Thyroid gland (tissue), 4 donors: ENCODE measurements at regions not wholly inside any gene's neighbourhood (a gene's known extent, or its start where the extent isn't known, plus 50 kb on each side); places are given as distances from the start of the nearest gene placed in this dataset.

Experiments
- DNase-seq, 2 donors: peaks; one replicate each; pipeline ENCODE4 v3.0.0-alpha.2; 2019
- H3K27ac ChIP-seq, 3 donors: fragments of 200-600 bp; sonication (generic); 1 replicate in 2 of 3; 2 replicates in 1 of 3; pipeline ENCODE4 v1.5.1; 2016 to 2019; ENCODE audit warnings: mild to moderate bottlenecking in 1 of 3, moderate library complexity in 1 of 3
- H3K27me3 ChIP-seq: fragments of 200-600 bp; sonication (generic); one replicate; pipeline ENCODE4 v1.5.1; 2019
- H3K36me3 ChIP-seq, 2 donors: fragments of 200-600 bp; sonication (generic); one replicate each; pipeline ENCODE4 v1.5.1; 2016 to 2019
- H3K4me1 ChIP-seq, 2 donors: fragments of 200-600 bp; sonication (generic); one replicate each; pipeline ENCODE4 v1.5.1; 2017 to 2019
- H3K4me3 ChIP-seq, 3 donors: fragments of 200-600 bp; sonication (generic); replicated peaks in 1 of 3; 1 replicate in 2 of 3; 2 replicates in 1 of 3; pipeline ENCODE4 v1.5.1; 2016; ENCODE audit warnings: mild to moderate bottlenecking in 1 of 3
- H3K9me3 ChIP-seq: fragments of 200-600 bp; sonication (generic); one replicate; pipeline ENCODE4 v1.5.1; 2017
- POLR2A ChIP-seq, 2 donors: fragments of 450-650 bp; IDR thresholded peaks; one replicate each; pipeline ENCODE4 v1.6.1; 2017; ENCODE audit warnings: antibody characterized with exemption in 2 of 2, mild to moderate bottlenecking in 2 of 2, moderate library complexity in 1 of 2
- WGBS, 2 donors: methylation state at CpG; one replicate each; pipeline ENCODE4 v1.1.5; 2017; 5-methylcytosine and 5-hydroxymethylcytosine counted together
- intact Hi-C: fragments of 100-400 bp; cut with DNase I; formaldehyde crosslinking; loops from one replicate; pipeline ENCODE4 v1.15.1; 2023
- TF ChIP-seq, protein P1 (sequence below), 6 experiments: fragments of 200-600 bp in 3 of 6; fragments of 450-650 bp in 3 of 6; sonication (generic) in 3 of 6; IDR thresholded peaks; one replicate each; pipeline ENCODE4 v1.5.1; 2016 to 2019; ENCODE audit warnings: antibody characterized with exemption in 6 of 6, mild to moderate bottlenecking in 2 of 6, inconsistent platforms in 1 of 6, moderate library complexity in 1 of 6

DNA sequence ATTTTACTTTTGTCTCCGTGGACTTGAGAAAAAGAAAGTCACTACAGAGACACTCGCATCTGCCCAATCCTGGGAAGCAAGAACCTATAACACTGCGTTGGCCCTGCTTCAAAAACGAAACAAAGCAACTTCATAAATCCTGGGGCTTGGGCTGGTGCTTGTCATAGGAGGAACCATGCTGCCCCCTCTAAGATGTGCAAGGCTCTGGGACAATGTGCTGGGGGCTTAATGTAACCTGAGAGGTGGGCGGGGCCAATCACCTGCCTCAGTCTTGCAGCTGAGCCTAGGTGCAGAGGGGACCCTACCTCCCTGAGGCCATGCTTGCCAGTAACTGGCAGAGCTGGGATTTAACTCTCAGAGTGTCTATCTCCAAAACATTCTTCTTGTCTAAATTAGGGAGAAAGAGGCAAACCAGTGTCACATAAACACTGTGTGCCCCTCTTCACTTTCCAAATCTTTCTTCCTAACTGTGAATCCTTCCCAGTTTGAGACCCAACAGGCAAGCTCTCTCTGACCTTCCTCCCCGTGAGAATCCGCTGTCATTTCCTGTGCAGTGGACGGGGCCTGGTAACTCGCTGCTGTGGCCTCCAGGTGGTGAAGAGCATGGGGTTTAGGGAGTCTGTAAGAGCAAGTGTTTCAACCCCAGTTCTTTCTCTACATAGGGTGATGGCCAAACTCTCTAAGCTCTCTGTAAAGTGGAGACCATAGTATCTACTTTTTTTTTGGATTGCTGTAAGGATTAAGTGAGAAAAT, 115.1 kb downstream of the ACKR3 start:
- Histone ChIP-seq H3K9me3 (no peaks in the 10 kb centered on the region), H3K27me3 (no peaks in the 10 kb centered on the region), H3K27ac (no peak overlapping the region), H3K36me3 (no peaks in the 10 kb centered on the region), H3K4me3 (no peak overlapping the region), H3K4me1 (peaks cover 15 to 31% of the 10 kb centered on the region in 2 donors)
- 78 to 85% methylated on average over 9 of the region's 9 CpGs for WGBS, 2 donors
- TF ChIP-seq POLR2A (IDR thresholded peaks at IDR 0.05): no peak
- TF ChIP-seq, protein P1, sequence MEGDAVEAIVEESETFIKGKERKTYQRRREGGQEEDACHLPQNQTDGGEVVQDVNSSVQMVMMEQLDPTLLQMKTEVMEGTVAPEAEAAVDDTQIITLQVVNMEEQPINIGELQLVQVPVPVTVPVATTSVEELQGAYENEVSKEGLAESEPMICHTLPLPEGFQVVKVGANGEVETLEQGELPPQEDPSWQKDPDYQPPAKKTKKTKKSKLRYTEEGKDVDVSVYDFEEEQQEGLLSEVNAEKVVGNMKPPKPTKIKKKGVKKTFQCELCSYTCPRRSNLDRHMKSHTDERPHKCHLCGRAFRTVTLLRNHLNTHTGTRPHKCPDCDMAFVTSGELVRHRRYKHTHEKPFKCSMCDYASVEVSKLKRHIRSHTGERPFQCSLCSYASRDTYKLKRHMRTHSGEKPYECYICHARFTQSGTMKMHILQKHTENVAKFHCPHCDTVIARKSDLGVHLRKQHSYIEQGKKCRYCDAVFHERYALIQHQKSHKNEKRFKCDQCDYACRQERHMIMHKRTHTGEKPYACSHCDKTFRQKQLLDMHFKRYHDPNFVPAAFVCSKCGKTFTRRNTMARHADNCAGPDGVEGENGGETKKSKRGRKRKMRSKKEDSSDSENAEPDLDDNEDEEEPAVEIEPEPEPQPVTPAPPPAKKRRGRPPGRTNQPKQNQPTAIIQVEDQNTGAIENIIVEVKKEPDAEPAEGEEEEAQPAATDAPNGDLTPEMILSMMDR (IDR thresholded peaks at IDR 0.05): no peak
- DNase-seq: no peak
- intact Hi-C loops: no loop called here

GRCh38 chr2:236685361-236685760, 115.7 kb downstream of the ACKR3 start:
- no peak for DNase-seq
- no peaks in the 10 kb centered on the region for H3K9me3 ChIP-seq
- no peak overlapping the region for H3K4me3 ChIP-seq
- H3K27me3 ChIP-seq: no peaks in the 10 kb centered on the region
- no peak for TF ChIP-seq POLR2A (IDR thresholded peaks at IDR 0.05)
- TF ChIP-seq, protein P1 (IDR thresholded peaks at IDR 0.05): no peak
- intact Hi-C loops: no loop called here
- no peaks in the 10 kb centered on the region for H3K36me3 ChIP-seq
- 93 to 100% methylated on average over 1 of the region's 1 CpG for WGBS, 2 donors
- H3K27ac ChIP-seq: no peak overlapping the region
- H3K4me1 ChIP-seq: peaks cover 10 to 26% of the 10 kb centered on the region in 2 donors

DNA sequence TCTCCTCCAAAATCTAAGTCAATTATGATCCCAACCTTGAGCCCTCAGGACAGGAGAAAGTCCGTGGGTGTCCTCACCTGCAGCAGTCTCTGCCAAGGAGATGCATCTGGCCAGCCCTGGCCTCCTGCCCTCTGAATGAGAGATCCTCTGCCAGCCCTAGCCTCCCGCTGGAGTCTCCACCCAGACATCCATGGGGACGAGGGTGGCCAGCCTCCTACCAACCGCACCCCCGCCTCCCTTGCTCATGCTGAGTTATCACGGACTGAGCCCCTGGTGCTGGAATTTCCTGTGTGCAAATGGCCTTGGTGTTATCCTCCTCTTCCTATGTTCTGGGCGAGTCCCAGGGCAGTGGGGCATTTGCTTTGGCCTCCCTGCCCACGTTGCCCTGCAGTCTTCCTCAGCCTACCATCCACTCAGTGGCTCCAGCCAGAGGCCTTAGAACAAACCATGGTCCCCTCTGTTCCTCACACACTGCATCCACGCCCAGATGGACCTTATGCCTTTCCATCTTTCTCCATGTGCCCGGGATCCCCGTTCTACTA, 116.4 kb downstream of the ACKR3 start:
- Histone ChIP-seq H3K4me1 (peaks cover 4 to 28% of the 10 kb centered on the region in 2 donors), H3K27ac (no peak overlapping the region), H3K9me3 (no peaks in the 10 kb centered on the region), H3K4me3 (no peak overlapping the region), H3K27me3 (no peaks in the 10 kb centered on the region), H3K36me3 (no peaks in the 10 kb centered on the region)
- no peak for TF ChIP-seq POLR2A (IDR thresholded peaks at IDR 0.05)
- TF ChIP-seq, protein P1 (IDR thresholded peaks at IDR 0.05): no peak
- 93 to 94% methylated on average over 11 of the region's 11 CpGs for WGBS, 2 donors
- no peak for DNase-seq
- intact Hi-C loops: no loop called here

DNA sequence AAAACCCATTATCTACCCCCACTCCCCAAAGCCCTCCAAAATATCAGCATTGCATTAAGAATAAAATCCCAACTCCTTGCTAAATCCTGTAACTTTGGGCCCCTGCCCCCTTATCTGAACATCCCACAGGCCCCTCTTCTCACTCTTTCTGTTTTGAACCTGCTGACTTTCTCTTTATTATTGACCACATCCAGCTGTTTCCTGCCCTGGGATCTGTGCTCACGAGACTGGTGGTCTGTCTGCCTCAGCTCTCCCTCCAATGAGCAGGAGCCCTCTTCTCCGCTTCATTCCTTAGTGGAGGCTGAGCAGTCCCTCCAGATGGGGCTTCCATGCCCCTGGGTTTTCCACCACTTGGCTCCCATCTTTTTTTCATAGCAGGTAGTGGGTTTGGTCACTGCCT, 116.9 kb downstream of the ACKR3 start:
- Histone ChIP-seq H3K36me3 (no peaks in the 10 kb centered on the region), H3K4me3 (no peak overlapping the region), H3K27me3 (no peaks in the 10 kb centered on the region), H3K27ac (no peak overlapping the region), H3K4me1 (peaks cover 6 to 30% of the 10 kb centered on the region in 2 donors), H3K9me3 (no peaks in the 10 kb centered on the region)
- intact Hi-C loops: no loop called here
- 86 to 89% methylated on average over 2 of the region's 2 CpGs for WGBS, 2 donors
- TF ChIP-seq, protein P1 (IDR thresholded peaks at IDR 0.05): no peak
- DNase-seq: no peak

DNA sequence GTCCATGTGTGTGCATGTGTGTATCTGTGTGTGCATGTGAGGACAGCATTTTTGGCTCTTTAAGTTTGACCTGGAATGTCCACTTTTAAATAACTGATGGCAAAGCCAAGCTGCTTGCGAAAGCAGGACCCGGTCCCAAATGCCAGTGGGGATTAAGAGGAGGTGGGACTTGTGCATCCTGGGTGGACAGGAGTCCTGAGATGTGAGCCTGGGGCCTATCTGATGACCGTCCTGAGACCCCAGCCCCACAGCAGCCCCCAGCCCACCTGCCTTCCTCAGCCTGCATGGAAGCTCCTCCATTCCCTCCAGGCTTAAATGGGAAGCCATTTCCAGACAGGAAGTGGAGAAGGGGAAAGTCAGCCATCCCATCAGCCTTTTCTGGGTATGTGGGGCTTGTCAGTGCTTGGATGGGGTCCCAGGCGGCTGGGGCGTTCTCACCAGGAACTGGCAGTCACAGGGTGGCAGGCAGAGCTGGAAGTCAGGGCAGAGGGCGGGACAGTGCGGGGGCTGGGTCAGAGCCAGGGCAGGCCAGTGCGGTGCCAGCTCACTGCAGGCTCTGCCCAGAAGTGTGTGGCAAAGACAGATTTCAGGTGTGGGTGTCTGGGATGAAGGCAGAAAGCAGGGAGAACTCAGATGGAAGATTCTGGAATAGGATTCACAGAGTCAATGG, 117.8 kb downstream of the ACKR3 start:
- H3K4me1 ChIP-seq: peaks cover 10 to 35% of the 10 kb centered on the region in 2 donors
- intact Hi-C loops: no loop called here
- TF ChIP-seq, protein P1 (IDR thresholded peaks at IDR 0.05): no peak
- TF ChIP-seq POLR2A (IDR thresholded peaks at IDR 0.05): no peak
- peak overlapping the region in 1 of 3 donors; percentile 11 for H3K27ac ChIP-seq
- no peaks in the 10 kb centered on the region for H3K27me3 ChIP-seq
- DNase-seq: peak; percentile 51 to 60
- no peak overlapping the region for H3K4me3 ChIP-seq
- H3K36me3 ChIP-seq: no peaks in the 10 kb centered on the region
- 53 to 60% methylated on average over 8 of the region's 8 CpGs for WGBS, 2 donors
- H3K9me3 ChIP-seq: no peaks in the 10 kb centered on the region
